ENCODE measurements at regions not wholly inside any gene's neighbourhood (a gene's known extent, or its start where the extent isn't known, plus 50 kb on each side); places are given as distances from the start of the nearest gene placed in this dataset.

- no peak for DNase-seq (ENCODE audit: low spot score)
- TF ChIP-seq CTCF (IDR thresholded peaks at IDR 0.05; ENCODE audit: extremely low read depth, missing control alignments), result no peak
These were observed 364.1 kb upstream of the CBLB start for GRCh38 chr3:106232956-106233355.

GRCh38 chr3:106239195-106239697 lies 370.4 kb upstream of the CBLB start:
- TF ChIP-seq CTCF (IDR thresholded peaks at IDR 0.05; ENCODE audit: extremely low read depth, missing control alignments), result no peak
- DNase-seq (ENCODE audit: low spot score), result no peak

- no peak for DNase-seq (ENCODE audit: low spot score)
- no peak for TF ChIP-seq CTCF (IDR thresholded peaks at IDR 0.05; ENCODE audit: extremely low read depth, missing control alignments)
These were observed 372.8 kb upstream of the CBLB start for GRCh38 chr3:106241593-106241992.

- DNase-seq (ENCODE audit: low spot score), result peak; percentile 7
- no peak for TF ChIP-seq CTCF (IDR thresholded peaks at IDR 0.05; ENCODE audit: extremely low read depth, missing control alignments)
These were observed 374.0 kb upstream of the CBLB start for GRCh38 chr3:106242781-106243180.

GRCh38 chr3:106245400-106245799 lies 376.6 kb upstream of the CBLB start:
- no peak for TF ChIP-seq CTCF (IDR thresholded peaks at IDR 0.05; ENCODE audit: extremely low read depth, missing control alignments)
- DNase-seq (ENCODE audit: low spot score), result no peak

GRCh38 chr3:106247902-106248684 lies 379.3 kb upstream of the CBLB start:
- DNase-seq (ENCODE audit: low spot score), result no peak
- no peak for TF ChIP-seq CTCF (IDR thresholded peaks at IDR 0.05; ENCODE audit: extremely low read depth, missing control alignments)

GRCh38 chr3:106249159-106249558 lies 380.3 kb upstream of the CBLB start:
- DNase-seq (ENCODE audit: low spot score), result no peak

More at GRCh38 chr3:106249159-106249558, 380.3 kb upstream of the CBLB start:
- TF ChIP-seq CTCF (IDR thresholded peaks at IDR 0.05; ENCODE audit: extremely low read depth, missing control alignments), result no peak

Data from GM20000 (cell line).